ENCODE measurements at regions not wholly inside any gene's neighbourhood (a gene's known extent, or its start where the extent isn't known, plus 50 kb on each side); places are given as distances from the start of the nearest gene placed in this dataset.
"Not testable (repeated sequence)": the region's sequence is repeated elsewhere in the genome, so short reads cannot be mapped to it uniquely, and the experiment has no call there.

DNA sequence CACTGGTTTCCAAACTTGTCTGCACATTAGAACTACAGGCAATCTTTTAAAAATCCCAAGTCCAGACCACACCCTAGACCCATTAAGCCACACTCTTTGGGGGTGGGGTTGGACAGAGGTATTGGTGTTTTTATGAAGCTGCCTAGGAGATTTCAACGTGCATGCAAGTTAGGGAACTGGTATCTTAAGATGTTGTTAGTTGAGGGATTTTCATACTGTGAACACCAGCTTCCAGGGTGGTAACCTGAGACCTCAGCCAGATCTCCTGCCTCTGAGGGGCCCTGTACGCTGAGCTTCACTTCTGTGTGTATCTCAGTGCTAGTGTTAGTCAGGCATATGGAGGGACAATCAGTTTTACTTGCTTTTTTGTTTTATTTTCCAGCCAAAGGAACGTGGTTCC is 138.0 kb downstream of the UTRN start:
- Histone ChIP-seq H2AK5ac (ENCODE audit: low read length) (no peak overlapping the region), H3K4me2 (ENCODE audit: low read length) (no peak overlapping the region), H2BK15ac (replicated peaks; ENCODE audit: low read depth) (no peak overlapping the region), H3K4me3 (ENCODE audit: low read length) (no peak overlapping the region), H3K36me3 (ENCODE audit: control insufficient read depth, insufficient read depth, low read length) (no peaks in the 10 kb centered on the region), H3K18ac (ENCODE audit: low read length) (no peak overlapping the region), H3K27ac (ENCODE audit: low read depth, low read length) (no peak overlapping the region), H3K4me1 (ENCODE audit: control insufficient read depth, low read depth, low read length) (peaks cover 4% of the 10 kb centered on the region), H3K9ac (ENCODE audit: low read length) (no peak overlapping the region), H3K56ac (ENCODE audit: low read length) (peak overlapping the region; percentile 1), H2BK5ac (ENCODE audit: low read length) (no peak overlapping the region), H4K8ac (ENCODE audit: low read depth, low read length) (no peak overlapping the region), H3K79me2 (ENCODE audit: control insufficient read depth, insufficient read depth, low read length) (no peaks in the 10 kb centered on the region), H3K23ac (ENCODE audit: low read length) (no peak overlapping the region), H2BK120ac (ENCODE audit: low read depth, low read length) (no peak overlapping the region), H3K79me1 (ENCODE audit: low read length) (peaks cover 3% of the 10 kb centered on the region), H3K27me3 (ENCODE audit: insufficient read depth, low read length, poor library complexity) (no peaks in the 10 kb centered on the region), H4K5ac (ENCODE audit: low read length) (no peak overlapping the region), H3K4ac (ENCODE audit: low read depth, low read length) (no peak overlapping the region)
- WGBS (ENCODE audit: extremely low coverage, insufficient coverage, low lambda C conversion rate): no CpG with 5 or more reads among the region's 3 CpGs
- DNase-seq: peak; percentile 27

DNA sequence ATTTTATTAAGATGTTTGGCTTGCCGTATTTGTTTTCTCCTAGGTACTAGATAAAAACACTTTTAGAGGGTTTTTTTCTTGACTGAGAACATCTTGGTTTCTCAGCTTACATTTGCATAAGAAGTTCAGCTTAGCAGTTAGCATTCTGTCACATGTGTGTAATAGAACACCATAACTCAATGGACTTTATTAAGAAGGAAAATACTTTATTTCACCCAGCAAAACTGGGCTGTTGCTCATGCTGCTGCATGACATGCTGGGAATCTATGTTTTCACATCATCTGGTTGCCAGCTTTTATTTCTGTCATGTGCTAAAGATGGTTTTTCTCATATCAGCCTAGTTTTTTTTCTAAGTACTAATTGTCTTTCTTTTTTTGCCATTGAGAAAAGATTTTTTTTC is 144.6 kb downstream of the UTRN start:
- Histone ChIP-seq H3K79me1 (ENCODE audit: low read length) (no peaks in the 10 kb centered on the region), H3K27ac (ENCODE audit: low read depth, low read length) (no peak overlapping the region), H3K36me3 (ENCODE audit: control insufficient read depth, insufficient read depth, low read length) (peaks cover 1% of the 10 kb centered on the region), H4K5ac (ENCODE audit: low read length) (no peak overlapping the region), H3K79me2 (ENCODE audit: control insufficient read depth, insufficient read depth, low read length) (no peaks in the 10 kb centered on the region), H3K4me3 (ENCODE audit: low read length) (no peak overlapping the region), H3K27me3 (ENCODE audit: insufficient read depth, low read length, poor library complexity) (no peaks in the 10 kb centered on the region), H3K18ac (ENCODE audit: low read length) (no peak overlapping the region), H4K8ac (ENCODE audit: low read depth, low read length) (no peak overlapping the region), H3K4me2 (ENCODE audit: low read length) (no peak overlapping the region), H2BK15ac (replicated peaks; ENCODE audit: low read depth) (no peak overlapping the region), H2BK120ac (ENCODE audit: low read depth, low read length) (no peak overlapping the region), H2BK5ac (ENCODE audit: low read length) (no peak overlapping the region), H3K9ac (ENCODE audit: low read length) (no peak overlapping the region), H3K4ac (ENCODE audit: low read depth, low read length) (no peak overlapping the region), H2AK5ac (ENCODE audit: low read length) (no peak overlapping the region), H3K56ac (ENCODE audit: low read length) (no peak overlapping the region), H3K4me1 (ENCODE audit: control insufficient read depth, low read depth, low read length) (no peaks in the 10 kb centered on the region), H3K23ac (ENCODE audit: low read length) (no peak overlapping the region)
- WGBS (ENCODE audit: extremely low coverage, insufficient coverage, low lambda C conversion rate): no CpG with 5 or more reads among the region's 1 CpG
- no peak for DNase-seq

DNA sequence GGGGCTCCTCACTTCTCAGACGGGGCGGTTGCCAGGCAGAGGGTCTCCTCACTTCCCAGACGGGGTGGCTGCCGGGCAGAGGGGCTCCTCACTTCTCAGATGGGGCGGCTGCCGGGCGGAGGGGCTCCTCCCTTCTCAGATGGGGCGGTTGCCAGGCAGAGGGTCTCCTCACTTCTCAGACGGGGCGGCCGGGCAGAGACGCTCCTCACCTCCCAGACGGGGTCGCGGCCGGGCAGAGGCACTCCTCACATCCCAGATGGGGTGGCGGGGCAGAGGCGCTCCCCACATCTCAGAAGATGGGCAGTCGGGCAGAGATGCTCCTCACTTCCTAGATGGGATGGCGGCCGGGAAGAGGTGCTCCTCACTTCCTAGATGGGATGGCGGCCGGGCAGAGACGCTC is 148.3 kb downstream of the UTRN start:
- no CpG with 5 or more reads among the region's 24 CpGs for WGBS (ENCODE audit: extremely low coverage, insufficient coverage, low lambda C conversion rate)
- H3K4me1 ChIP-seq (ENCODE audit: control insufficient read depth, low read depth, low read length); H3K56ac ChIP-seq (ENCODE audit: low read length); H4K8ac ChIP-seq (ENCODE audit: low read depth, low read length); H3K23ac ChIP-seq (ENCODE audit: low read length); H3K9ac ChIP-seq (ENCODE audit: low read length); H3K18ac ChIP-seq (ENCODE audit: low read length); H3K79me2 ChIP-seq (ENCODE audit: control insufficient read depth, insufficient read depth, low read length); DNase-seq; H4K5ac ChIP-seq (ENCODE audit: low read length); H3K79me1 ChIP-seq (ENCODE audit: low read length); H3K4ac ChIP-seq (ENCODE audit: low read depth, low read length); H2BK5ac ChIP-seq (ENCODE audit: low read length); H2BK120ac ChIP-seq (ENCODE audit: low read depth, low read length); H2BK15ac ChIP-seq (replicated peaks; ENCODE audit: low read depth); H2AK5ac ChIP-seq (ENCODE audit: low read length); H3K27ac ChIP-seq (ENCODE audit: low read depth, low read length); H3K27me3 ChIP-seq (ENCODE audit: insufficient read depth, low read length, poor library complexity); H3K4me2 ChIP-seq (ENCODE audit: low read length); H3K4me3 ChIP-seq (ENCODE audit: low read length); H3K36me3 ChIP-seq (ENCODE audit: control insufficient read depth, insufficient read depth, low read length): not testable (repeated sequence)

- peaks cover 6% of the 10 kb centered on the region for H3K36me3 ChIP-seq (ENCODE audit: control insufficient read depth, insufficient read depth, low read length)
These were observed 149.3 kb downstream of the UTRN start for GRCh38 chr6:144434308-144434990.

GRCh38 chr6:144435602-144436426 is 150.7 kb downstream of the UTRN start:
- Histone ChIP-seq H3K4me3 (ENCODE audit: low read length) (no peak overlapping the region), H3K4ac (ENCODE audit: low read depth, low read length) (no peak overlapping the region), H3K9ac (ENCODE audit: low read length) (no peak overlapping the region), H3K27me3 (ENCODE audit: insufficient read depth, low read length, poor library complexity) (no peaks in the 10 kb centered on the region), H3K4me2 (ENCODE audit: low read length) (no peak overlapping the region), H3K79me2 (ENCODE audit: control insufficient read depth, insufficient read depth, low read length) (no peaks in the 10 kb centered on the region), H3K23ac (ENCODE audit: low read length) (no peak overlapping the region), H3K18ac (ENCODE audit: low read length) (no peak overlapping the region), H2AK5ac (ENCODE audit: low read length) (no peak overlapping the region), H2BK15ac (replicated peaks; ENCODE audit: low read depth) (no peak overlapping the region), H3K79me1 (ENCODE audit: low read length) (no peaks in the 10 kb centered on the region), H2BK5ac (ENCODE audit: low read length) (no peak overlapping the region), H3K4me1 (ENCODE audit: control insufficient read depth, low read depth, low read length) (no peaks in the 10 kb centered on the region), H3K56ac (ENCODE audit: low read length) (no peak overlapping the region), H3K27ac (ENCODE audit: low read depth, low read length) (no peak overlapping the region), H3K36me3 (ENCODE audit: control insufficient read depth, insufficient read depth, low read length) (peaks cover 10% of the 10 kb centered on the region), H4K8ac (ENCODE audit: low read depth, low read length) (no peak overlapping the region), H2BK120ac (ENCODE audit: low read depth, low read length) (no peak overlapping the region), H4K5ac (ENCODE audit: low read length) (no peak overlapping the region)
- no peak for DNase-seq
- WGBS (ENCODE audit: extremely low coverage, insufficient coverage, low lambda C conversion rate): no CpG with 5 or more reads among the region's 5 CpGs

More at GRCh38 chr6:144434308-144434990, 149.3 kb downstream of the UTRN start:
- no peak overlapping the region for H2BK15ac ChIP-seq (replicated peaks; ENCODE audit: low read depth)
- H3K9ac ChIP-seq (ENCODE audit: low read length): no peak overlapping the region
- H4K8ac ChIP-seq (ENCODE audit: low read depth, low read length): no peak overlapping the region
- no peak overlapping the region for H4K5ac ChIP-seq (ENCODE audit: low read length)
- no peak overlapping the region for H3K4me3 ChIP-seq (ENCODE audit: low read length)
- no peak overlapping the region for H3K27ac ChIP-seq (ENCODE audit: low read depth, low read length)
- H3K18ac ChIP-seq (ENCODE audit: low read length): no peak overlapping the region
- no peak overlapping the region for H2BK5ac ChIP-seq (ENCODE audit: low read length)
- peak; percentile 48 for DNase-seq
- no peak overlapping the region for H2BK120ac ChIP-seq (ENCODE audit: low read depth, low read length)
- no peak overlapping the region for H2AK5ac ChIP-seq (ENCODE audit: low read length)
- no peaks in the 10 kb centered on the region for H3K27me3 ChIP-seq (ENCODE audit: insufficient read depth, low read length, poor library complexity)
- no peak overlapping the region for H3K4ac ChIP-seq (ENCODE audit: low read depth, low read length)
- WGBS (ENCODE audit: extremely low coverage, insufficient coverage, low lambda C conversion rate): no CpG with 5 or more reads among the region's 6 CpGs
- H3K79me1 ChIP-seq (ENCODE audit: low read length): no peaks in the 10 kb centered on the region
- H3K4me1 ChIP-seq (ENCODE audit: control insufficient read depth, low read depth, low read length): no peaks in the 10 kb centered on the region
- H3K23ac ChIP-seq (ENCODE audit: low read length): no peak overlapping the region
- no peak overlapping the region for H3K4me2 ChIP-seq (ENCODE audit: low read length)
- no peak overlapping the region for H3K56ac ChIP-seq (ENCODE audit: low read length)
- no peaks in the 10 kb centered on the region for H3K79me2 ChIP-seq (ENCODE audit: control insufficient read depth, insufficient read depth, low read length)
